D721Med (cell line): ENCODE measurements at regions not wholly inside any gene's neighbourhood (a gene's known extent, or its start where the extent isn't known, plus 50 kb on each side); places are given as distances from the start of the nearest gene placed in this dataset.

Experiments used
- DNase-seq: peaks from one replicate; pipeline ENCODE4 v3.0.0; 2011; ENCODE audit warnings: low spot score; ENCODE audit not compliant: insufficient read length
- FAIRE-seq: peaks from 2 replicates; lab custom pipeline; 2011; peaks lifted over from hg19 to GRCh38; lab: Jason Lieb, UNC
- TF ChIP-seq, protein P1 (sequence below): IDR thresholded peaks from 2 replicates; pipeline ENCODE4 v1.5.1; 2012; ENCODE audit warnings: mild to moderate bottlenecking, control low read depth; ENCODE audit not compliant: insufficient read depth; ENCODE audit errors: missing control alignments

DNA sequence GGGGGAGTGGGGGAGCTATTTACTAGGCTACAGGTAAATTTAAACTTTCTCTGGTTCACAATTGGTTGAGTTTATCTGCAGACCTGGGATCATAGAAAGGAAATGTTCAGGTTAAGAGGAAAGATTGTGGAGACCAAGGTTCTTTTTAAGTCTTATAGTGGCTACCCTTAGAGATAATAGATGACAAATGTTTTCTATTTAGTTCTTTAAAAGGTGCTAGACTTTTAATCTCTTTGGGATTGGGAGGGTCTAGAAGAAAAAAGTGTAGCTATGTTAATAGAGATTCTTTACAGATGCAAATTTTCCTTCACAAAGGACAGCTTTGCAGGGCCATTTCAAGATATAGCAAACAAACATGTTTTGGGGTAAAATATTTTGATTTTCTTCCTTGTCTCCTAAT, 76.0 kb downstream of the TEX13C start:
- no peak for DNase-seq
- FAIRE-seq: no peak
- TF ChIP-seq, protein P1, sequence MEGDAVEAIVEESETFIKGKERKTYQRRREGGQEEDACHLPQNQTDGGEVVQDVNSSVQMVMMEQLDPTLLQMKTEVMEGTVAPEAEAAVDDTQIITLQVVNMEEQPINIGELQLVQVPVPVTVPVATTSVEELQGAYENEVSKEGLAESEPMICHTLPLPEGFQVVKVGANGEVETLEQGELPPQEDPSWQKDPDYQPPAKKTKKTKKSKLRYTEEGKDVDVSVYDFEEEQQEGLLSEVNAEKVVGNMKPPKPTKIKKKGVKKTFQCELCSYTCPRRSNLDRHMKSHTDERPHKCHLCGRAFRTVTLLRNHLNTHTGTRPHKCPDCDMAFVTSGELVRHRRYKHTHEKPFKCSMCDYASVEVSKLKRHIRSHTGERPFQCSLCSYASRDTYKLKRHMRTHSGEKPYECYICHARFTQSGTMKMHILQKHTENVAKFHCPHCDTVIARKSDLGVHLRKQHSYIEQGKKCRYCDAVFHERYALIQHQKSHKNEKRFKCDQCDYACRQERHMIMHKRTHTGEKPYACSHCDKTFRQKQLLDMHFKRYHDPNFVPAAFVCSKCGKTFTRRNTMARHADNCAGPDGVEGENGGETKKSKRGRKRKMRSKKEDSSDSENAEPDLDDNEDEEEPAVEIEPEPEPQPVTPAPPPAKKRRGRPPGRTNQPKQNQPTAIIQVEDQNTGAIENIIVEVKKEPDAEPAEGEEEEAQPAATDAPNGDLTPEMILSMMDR: no peak

DNA sequence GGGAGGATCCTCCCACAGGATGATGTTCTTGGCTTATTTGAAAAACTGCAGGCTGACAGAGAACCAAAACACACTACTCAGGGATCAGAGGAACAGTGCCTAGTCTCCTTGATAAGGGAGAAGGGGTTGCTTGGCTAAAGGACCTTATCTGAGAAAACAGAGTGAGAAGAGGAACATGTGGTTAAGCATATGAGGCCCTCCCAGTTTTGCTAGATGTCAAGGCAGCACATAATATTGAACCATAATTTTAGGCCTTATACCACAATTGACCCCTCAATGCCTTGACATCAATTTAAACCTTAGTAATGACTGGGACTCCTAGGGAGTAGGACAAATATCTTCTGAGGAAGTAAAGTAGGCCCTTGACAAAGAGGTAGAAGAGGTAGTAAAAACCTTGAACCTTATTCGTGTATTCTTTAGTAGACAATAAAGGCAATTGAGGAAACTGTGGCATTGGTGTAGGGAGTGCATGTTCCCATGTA, 79.3 kb downstream of the TEX13C start:
- DNase-seq: no peak
- TF ChIP-seq, protein P1: no peak
- FAIRE-seq: no peak

DNA sequence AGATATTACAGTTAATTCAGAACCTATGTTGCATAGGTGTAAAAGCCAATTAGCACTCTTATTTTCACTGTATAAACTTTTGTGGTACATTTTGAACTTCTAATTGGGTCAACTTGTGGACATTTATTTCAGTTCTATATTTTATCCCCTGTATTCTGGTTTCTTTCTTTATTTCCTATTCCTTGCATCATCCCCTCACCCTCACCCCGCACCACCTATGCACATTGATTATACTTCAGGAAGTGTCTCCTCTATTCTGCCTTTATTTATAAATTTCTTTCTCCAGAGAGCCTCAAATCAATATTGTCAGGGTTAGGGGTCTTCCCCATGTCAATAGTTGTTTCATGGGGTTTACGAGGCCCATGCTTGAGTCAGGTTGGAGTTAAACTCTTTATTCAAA, 83.1 kb downstream of the TEX13C start:
- DNase-seq: no peak
- no peak for FAIRE-seq
- TF ChIP-seq, protein P1: no peak

DNA sequence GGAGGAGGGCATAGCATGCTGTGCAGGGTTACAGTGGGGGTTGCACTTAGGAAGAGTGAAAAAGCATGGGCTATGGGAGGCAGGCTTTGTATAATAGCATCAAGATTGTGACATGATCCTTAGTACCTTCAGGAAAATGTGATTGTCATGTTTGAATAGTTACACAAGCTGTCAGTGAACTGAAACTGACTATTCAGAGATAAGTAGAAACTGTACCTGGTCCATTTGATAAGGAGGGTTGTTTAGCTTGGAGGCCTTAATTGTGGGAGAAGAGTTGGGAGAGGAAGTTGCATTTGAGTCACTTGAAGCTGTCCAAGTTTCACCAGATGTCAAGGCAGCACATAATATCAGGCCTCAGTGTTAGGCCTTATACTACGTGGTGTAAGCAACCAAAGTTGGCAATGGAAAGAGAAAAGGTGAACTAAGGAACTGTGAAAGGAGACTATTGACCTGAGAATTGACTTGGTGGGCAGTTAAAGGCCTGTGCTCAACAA, 85.0 kb downstream of the TEX13C start:
- DNase-seq: no peak
- TF ChIP-seq, protein P1: no peak
- no peak for FAIRE-seq

DNA sequence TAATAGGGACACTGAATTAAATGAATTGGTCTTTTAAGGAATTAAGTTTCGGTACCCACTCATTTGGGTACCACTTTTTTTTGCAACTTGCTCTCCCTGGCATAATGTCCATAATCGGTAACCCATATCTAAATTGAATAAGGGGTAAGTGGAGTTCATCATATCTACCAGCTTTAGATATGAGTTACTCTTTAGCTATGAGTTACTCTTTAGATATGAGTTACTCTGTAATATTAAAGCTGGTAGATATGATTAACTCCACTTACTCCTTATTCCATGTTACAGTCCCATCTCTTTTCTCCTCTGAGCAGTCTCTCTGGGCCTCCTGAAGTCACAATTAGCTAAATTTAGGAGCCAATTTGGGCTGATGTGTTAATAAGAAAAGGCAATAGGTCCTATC, 85.7 kb downstream of the TEX13C start:
- DNase-seq (no peak), FAIRE-seq (no peak)
- TF ChIP-seq, protein P1: no peak

GRCh38 chrX:125407314-125407713, 87.6 kb downstream of the TEX13C start:
- FAIRE-seq: no peak
- no peak for DNase-seq
- TF ChIP-seq, protein P1: no peak

DNA sequence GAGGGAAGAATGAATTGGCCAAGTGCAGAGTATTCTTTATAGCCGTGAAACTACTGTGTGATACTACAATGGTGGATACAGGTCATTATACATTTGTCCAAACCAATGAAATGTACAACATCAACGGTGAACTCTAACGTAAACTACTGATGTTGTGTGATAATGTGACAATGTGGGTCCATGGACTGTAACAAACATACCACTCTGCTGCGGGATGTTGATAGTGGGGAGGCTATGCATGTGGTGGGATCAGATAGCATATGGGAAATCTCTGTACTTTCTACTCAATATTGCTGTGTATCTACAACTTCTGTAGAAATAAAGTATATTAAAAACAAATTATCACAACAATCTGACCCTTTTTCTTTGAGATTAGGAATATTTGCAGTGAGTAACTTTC, 101.1 kb downstream of the TEX13C start:
- FAIRE-seq: no peak
- TF ChIP-seq, protein P1: no peak
- no peak for DNase-seq
